HG03460 (cell line): ENCODE measurements at regions not wholly inside any gene's neighbourhood (a gene's known extent, or its start where the extent isn't known, plus 50 kb on each side); places are given as distances from the start of the nearest gene placed in this dataset.
A peak's percentile ranks its signal among the peaks of the same experiment; 100 is the strongest.
"Not testable (repeated sequence)": the region's sequence is repeated elsewhere in the genome, so short reads cannot be mapped to it uniquely, and the experiment has no call there.

Source experiments
- ATAC-seq: cut with Tn5 transposase; IDR thresholded peaks from one replicate; pipeline ENCODE4 v1.9.1; 2021; ENCODE audit not compliant: unreplicated experiment

DNA sequence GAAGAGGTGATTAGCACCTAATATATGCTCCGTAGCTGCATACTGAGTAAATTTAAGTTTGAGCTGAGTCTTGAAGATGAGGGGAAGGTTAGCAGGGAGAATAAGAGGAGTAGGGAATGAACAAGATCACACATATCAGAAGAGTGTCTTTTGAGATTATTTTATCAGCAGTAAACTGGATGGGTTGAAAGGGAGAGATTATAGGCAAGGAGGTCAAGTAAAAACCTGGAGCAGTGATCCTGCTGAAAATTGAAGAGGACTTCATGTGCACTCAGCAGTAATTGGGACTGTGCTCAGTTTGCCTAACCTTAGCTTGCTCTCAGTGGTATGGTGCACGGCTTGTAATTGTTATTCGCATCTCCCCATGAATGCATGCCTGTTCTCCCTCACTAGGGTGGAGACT lies 79.5 kb upstream of the PICALM start:
- no peak for ATAC-seq

DNA sequence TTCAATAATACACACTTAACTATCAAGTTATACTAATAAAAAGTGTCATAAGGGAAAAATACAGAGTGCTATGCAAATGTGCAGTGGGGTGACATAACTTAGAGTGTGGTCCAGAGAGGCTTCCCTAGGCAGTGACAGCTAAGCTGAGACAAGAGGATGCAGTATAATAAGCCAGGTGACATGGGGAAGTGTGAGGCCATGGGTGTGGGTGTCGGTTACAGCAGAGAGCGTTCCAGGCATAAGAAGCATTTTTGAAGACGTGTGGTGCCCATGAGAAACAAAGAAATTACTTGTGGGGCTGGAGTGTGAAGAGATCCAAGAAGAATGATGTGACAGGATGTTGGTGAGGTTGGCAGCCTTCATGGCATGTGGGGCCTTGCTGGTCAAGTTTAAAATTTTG lies 78.1 kb upstream of the PICALM start:
- ATAC-seq: no peak

DNA sequence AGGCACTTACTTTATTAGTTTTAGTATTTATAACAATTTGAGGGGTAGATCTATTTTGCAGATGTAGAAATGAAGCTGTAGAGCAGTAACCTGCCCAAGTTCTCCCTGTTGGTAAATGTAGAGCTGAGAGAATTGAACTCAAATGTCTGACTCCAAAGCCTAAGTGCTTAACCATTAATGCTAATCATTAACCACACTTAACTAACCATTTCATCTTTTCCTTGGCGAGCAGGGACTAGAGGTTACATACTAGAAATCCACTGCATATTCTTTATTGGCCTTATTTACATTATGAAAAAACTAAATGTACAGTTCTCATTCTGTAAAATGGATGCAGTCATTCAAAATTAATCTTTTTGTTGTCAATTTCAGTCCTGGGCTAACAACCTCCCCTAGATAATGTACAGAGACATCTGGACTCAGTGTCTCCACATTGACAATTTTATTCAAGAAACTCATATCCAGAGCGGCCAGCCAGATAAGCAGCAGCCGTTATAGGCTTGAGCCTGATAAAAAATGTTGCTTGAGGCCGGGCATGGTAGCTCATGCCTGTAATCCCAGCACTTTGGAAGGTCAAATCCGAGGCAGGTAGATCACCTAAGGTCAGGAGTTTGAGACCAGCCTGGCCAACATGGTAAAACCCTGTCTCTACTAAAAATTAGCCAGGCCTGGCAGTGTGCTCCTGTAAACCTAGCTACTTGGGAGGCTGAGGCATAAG lies 76.7 kb upstream of the PICALM start:
- ATAC-seq: peak; percentile 53

DNA sequence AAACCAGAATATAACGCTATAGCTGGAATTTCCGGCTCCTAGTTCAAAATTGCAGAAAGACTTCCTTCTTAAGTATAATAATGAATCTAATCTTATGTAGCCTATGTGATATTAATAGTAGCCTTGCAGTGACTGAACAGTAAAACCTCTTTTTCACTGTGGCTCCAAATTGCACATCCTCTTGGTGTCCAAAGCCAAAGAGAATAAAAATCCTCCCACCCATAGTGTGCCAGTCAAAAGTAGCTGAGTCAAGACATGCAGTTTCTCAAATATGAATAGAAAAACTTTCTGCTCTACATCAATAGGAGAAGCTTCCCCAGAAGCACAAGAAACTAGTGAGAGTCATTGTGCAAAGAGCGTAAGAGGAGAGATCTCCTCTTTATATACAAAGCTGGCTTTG lies 76.0 kb upstream of the PICALM start:
- ATAC-seq: peak; percentile 32

GRCh38 chr11:86144087-86144486 lies 75.2 kb upstream of the PICALM start:
- ATAC-seq: not testable (repeated sequence)

DNA sequence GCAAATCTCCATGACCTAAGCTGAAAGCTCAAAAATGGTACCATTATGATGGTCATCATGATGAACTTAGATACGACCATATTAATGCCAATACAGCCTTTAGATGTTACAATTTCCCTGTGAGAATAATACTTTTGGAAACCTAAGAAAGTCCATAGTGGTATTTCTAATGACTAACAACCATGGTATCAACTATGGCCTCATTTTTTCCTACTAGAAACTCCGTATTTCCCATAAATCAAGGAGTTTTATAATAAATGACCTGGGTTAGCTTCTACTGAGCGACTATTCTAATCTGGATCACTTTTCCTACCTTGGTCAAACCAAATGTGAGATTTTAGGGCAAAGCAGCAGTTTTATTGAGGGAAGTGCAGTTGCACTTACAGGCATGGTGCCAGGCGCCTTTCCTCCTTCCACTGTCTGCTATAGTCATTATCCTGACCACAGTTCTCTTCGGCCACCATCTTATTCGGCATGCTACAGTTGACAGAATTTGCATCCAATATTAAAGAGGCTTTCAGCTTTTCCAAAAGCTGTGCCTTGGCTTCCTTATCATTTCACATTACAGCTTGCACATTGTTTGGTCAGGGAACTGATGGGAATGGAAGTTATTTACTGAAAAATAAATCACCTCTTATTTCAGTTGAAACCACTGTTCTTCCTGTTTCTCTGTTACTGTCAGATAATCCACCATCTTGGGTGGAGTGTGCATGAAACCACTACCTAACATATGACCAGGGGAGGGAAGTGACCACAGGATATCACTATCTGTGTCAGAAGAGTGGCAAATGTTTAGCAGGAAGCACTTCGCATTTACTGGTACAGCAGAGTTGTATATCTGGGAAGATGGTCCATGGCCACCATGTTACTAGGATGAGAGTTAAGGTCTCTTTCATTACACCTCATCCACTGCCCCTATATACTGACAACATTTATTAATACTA lies 74.5 kb upstream of the PICALM start:
- no peak for ATAC-seq

DNA sequence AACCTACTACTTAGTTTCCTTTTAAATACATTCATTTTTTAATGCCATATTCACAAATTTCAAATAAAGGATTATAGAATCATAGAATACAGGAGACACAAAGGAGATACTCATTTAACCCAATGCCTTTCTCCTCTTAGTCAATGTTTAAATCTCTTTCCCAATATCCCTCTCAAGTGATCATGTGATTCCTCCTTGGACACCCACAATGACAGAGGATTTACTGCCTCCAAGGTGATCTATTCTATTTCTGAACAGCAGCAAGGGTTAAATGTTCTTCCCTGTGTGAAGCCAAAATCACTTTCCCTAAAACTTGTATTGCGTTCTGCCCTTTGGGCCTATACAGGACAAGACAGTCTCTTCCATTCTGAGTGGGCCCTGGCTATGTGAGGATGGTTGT lies 73.3 kb upstream of the PICALM start:
- no peak for ATAC-seq

- ATAC-seq: no peak
These were observed 72.8 kb upstream of the PICALM start for GRCh38 chr11:86141727-86142126.

GRCh38 chr11:86140334-86140990 lies 71.6 kb upstream of the PICALM start:
- no peak for ATAC-seq

GRCh38 chr11:86138958-86139357 lies 70.1 kb upstream of the PICALM start:
- peak; percentile 91 for ATAC-seq

- no peak for ATAC-seq
These were observed 67.7 kb upstream of the PICALM start for GRCh38 chr11:86136538-86136937.

DNA sequence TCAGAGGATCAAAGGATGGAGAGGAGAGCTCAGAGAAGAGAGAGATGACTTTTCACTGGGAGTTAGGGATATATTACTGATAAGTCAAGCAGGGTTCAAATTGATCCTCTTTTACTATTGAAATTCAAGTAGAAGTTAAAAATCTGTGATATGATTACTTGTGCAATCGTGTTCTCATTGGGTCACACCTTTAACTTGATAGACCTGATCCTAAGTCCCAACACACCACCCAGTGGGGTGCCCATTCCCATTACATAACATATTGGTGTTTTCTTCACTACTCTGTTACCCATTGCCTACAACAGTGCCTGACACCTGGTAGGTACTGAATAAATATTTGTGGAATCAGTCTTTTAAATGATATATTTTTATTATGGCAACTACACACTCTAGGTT lies 66.4 kb upstream of the PICALM start:
- no peak for ATAC-seq

DNA sequence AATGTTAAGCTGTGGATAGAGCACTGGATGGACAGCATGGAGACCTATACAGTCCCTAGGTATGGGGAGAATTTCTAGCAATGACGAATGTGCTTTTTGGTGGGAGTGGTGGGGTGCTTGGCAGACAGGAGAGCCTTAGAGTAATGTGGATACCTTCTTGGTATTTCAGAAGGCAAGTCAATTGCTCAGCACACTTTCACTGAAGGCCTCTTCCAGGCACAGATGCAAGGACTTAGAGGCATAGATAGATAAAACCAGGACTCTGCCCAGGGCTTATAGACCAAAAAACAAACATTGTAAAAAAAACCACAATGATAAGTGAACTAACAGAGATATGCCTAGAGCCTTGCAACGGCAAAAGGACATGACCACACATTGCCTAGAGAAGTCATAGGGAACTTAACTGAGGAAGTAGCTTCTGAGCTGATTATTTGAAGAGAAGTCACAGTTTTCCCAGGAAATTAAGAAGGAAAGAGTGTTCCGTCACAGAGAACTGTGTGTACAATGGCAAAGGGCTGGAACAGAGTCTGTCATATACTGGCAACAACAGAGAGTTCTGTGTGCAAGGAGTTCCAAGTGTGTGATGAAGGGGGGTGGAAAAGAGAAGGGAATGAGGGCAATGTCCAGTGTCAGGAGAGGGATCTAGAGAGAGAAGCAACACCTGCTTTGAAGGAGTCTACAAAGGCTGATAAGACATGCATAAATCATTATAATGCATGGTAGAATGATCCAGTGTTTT lies 65.9 kb upstream of the PICALM start:
- no peak for ATAC-seq

GRCh38 chr11:86132667-86133249 lies 63.9 kb upstream of the PICALM start:
- ATAC-seq: no peak

DNA sequence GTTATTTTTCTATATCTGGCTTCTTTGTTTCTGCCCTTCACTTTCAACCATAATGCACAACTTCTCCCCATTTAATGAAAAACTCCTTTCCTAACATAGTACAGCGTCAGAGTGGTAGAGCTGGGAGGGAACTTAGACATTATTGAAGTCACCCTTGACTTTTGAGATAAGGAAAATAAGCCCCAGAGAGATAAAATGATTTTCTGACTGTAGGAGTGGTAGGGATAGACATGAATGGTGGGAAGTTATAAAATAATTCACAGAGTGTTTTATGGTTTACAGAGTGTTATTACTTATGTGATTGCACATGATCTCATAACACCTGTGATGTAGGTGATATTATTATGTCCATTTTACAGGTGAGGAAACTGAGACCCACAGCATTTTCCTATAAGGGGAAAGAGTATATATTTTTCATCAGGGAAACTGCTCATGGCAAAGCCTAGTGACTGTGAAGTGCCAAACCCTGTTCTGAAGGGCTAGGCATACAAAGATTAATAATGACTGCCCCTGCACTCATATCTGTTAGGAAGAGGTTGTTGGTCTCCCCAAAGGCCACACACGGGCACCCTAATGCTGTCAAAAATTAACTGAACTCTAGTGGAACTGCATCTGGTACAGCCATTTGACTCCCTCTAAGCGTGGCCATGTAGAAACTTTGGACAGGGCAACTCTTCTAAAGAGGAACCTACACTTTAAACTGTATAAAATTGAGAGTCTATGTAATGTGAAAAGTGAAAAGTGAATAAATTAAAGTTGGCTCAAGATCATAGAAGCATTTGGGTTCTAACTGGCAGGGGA lies 61.1 kb upstream of the PICALM start:
- no peak for ATAC-seq

GRCh38 chr11:86128914-86129313 lies 60.0 kb upstream of the PICALM start:
- no peak for ATAC-seq

DNA sequence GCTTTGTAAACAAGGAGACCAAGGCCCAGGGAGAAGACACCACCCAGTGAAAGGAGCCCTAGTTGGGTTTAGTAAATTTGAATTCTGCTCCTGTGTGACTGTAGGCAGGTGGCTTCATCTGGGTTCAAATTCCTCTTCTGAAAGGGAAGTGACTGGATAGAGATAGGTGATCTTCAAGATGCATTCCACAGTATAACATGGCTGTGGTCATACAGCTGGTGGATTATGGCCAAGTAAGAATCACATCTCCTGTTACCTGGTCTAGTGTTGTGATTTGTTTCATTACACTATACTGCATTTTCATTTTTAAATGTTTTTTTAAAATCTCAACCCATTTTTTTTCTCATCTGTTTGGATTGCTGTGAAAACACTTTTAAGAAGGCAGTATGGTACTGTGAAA lies 58.0 kb upstream of the PICALM start:
- no peak for ATAC-seq

GRCh38 chr11:86124251-86125233 lies 55.7 kb upstream of the PICALM start:
- ATAC-seq: peak; percentile 44

DNA sequence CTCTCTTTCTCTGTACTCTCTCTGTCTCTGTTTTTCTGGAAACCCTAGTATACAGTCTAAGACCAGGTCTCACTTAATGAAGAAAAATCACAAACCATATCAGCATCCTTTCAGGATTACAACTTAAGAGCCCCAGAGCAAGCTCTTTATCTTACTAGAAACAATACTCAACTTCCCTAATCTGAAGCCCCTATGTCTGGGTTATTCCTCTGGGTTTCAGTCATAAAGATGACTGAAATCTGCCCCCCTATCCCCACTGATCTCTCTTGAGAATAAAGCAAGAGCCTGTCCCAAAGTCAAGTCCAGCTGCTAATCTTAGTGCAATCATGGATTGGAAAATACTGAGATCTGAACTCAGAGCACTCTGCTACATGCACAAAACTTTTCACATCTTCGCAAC lies 53.9 kb upstream of the PICALM start:
- no peak for ATAC-seq
